Left ventricle myocardium superior (tissue), 1 donor: ENCODE measurements at regions not wholly inside any gene's neighbourhood (a gene's known extent, or its start where the extent isn't known, plus 50 kb on each side); places are given as distances from the start of the nearest gene placed in this dataset.

Source experiments
- ATAC-seq: fragments of 200-7000 bp; cut with Tn5 transposase; one replicate; pipeline ENCODE4 v1.9.1; 2020; ENCODE audit warnings: mild to moderate bottlenecking, moderate library complexity
- DNase-seq: peaks from one replicate; pipeline ENCODE4 v3.0.0-alpha.2; 2020
- intact Hi-C: fragments of 100-400 bp; cut with micrococcal nuclease; formaldehyde crosslinking; loops from one replicate; pipeline ENCODE4 v1.11.0; 2022
- donor health status: DM: no; HTN: yes; CAD: no; lungs with severe emphysema.

DNA sequence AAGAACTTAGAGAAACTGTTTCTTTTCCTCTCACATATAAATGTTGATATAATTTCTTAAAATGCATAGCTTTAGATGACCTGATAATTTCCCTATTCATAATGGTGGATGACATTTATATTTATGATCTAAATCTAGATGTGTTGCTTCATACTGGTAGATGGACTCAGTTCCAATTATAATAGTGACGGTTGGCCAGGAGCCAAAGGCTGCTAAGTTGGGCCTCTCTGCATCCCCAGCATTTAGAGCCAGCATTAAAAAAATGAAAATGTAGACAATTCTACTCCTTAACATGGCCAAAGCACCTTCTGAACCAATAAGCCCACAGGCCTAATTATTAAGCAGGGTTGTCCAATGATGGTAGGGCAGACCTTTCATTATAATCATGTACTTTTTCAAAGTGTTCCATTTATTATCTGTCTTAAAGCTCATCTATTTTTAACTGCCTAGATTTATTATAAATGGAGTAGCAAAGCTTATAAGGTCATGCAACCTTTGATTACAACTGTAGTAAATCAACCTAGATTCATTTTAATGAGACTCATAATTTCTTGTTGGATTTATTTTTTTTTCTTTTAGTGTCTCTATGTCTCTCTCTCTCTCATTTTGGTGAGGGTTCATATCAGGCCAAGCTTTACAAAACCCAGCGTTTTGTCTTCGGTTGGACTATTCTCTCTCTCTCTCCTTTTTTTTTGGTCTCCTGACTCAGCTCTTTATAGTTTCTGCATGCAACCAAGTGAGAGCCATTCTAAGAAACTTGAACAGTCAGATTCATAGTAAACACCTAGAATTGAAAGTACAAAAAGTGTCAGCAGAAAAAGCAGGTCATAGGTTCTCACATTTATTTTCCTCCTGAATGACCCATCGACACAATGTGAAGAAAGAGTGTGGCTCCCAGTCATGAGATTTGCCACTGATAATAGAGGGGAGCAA lies 2016.1 kb upstream of the PIK3C3 start:
- ATAC-seq (no peak), DNase-seq (no peak)
- intact Hi-C loops = no loop called here

DNA sequence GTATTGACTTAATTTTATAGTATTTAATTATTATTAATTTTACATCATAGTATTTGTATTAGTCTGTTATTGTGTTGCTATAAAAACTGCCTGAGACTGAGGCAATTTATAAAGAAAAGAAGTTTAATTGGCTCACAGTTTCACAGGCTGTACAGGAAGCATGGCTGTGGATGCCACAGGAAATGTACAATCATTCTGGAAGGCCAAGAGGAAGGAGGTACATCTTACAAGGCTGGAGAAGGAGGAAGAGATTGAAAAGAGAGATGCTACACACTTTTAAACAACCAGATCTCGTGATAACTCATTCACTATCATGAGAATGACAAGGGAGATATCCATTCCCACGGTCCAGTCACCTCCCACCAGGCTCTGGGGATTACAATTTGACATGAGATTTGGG lies 2019.4 kb upstream of the PIK3C3 start:
- DNase-seq (no peak), ATAC-seq (no peak)
- intact Hi-C loops = no loop called here

DNA sequence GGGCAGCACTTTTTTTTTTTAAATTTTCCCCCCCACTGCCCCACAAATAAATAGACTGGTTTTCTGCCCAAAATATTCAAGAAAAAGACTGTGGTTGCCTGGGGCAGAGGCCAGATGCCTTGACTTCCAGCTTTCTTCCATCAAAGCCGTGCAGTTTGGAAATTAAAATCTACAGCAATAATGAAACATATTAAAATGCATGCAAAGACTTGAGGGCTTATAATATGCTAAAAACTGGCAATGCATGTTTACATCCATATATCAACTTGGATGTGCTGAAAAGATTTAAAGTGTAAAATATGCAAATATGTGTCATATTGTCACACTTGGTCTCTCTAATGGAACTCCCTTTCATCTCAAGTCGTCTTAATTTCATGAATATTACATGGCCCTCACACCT lies 2036.2 kb upstream of the PIK3C3 start:
- intact Hi-C loops = no loop called here
- DNase-seq (no peak), ATAC-seq (no peak)

DNA sequence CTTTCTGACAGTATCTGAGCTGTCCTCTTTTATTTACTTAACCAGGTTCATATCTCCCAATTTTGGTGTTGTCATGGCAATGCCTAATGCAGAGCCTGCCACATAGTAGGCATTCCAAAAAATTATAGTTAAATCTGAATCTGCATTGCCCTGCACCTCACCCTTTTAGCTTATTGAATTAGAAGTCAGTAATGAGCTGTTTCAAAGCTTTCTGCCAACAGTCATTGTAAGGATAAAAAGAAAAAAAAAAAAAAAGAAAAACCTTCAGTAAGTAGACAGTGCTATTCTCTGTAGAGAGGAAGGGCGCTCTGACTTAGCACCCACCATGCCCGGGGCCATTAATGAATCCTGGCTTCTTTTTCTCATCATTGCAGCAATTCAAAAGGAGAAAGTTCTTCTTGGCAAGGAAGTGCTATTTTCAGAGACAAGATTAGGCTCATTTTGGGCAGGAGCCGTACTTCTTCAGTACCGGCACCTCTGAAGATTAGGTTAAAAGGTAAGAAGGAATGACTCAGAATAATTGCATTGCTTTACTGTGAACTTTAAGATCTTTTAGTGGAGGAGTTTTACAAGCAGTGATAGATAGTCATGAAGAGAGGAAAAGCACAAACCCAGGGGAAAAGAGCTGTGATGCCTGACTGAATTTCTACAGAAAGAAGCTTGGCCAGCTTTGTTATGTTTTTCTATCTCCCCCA lies 2041.2 kb upstream of the PIK3C3 start:
- ATAC-seq (no peak), DNase-seq (no peak)
- intact Hi-C loops = no loop called here

DNA sequence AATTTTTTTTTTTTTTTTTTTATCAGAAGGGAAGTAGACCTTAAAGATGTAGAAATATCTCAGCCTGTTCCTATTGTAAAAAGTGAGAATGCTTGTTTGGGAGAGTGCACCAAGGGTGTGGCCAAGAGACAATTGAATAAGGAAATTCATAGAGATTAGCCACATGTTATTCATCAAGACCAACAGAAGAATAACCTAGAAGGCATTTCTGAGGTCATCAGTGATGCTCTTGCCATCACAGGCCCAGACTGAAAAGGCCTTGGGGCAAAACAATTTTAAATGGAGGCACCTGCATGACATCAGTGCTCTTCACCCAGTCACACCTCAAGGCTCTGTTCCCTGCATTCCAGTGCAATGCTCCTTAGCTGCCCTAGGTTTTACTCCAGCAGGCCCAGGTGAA lies 2043.3 kb upstream of the PIK3C3 start:
- DNase-seq (no peak), ATAC-seq (no peak)
- intact Hi-C loops = no loop called here

DNA sequence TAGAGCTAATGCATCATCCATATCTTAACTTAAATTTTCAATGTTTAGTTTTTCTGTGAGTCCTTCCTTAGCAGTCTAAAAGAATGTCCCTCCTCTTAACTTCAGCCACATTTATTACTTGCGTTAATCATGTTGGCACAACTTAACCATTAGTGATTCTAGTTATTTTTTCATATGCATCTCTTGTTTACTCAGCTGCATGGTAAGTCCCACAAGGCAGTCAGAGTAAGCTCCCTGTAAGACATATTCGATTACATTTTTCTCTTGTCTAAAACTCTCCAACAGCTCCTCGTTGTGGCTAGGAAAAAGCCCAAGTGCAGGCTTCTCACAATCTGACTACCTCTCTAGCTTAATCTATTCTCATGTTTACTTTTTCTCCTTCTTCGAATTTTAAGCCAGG lies 2045.3 kb upstream of the PIK3C3 start:
- DNase-seq = no peak
- ATAC-seq = no peak
- intact Hi-C loops = no loop called here

DNA sequence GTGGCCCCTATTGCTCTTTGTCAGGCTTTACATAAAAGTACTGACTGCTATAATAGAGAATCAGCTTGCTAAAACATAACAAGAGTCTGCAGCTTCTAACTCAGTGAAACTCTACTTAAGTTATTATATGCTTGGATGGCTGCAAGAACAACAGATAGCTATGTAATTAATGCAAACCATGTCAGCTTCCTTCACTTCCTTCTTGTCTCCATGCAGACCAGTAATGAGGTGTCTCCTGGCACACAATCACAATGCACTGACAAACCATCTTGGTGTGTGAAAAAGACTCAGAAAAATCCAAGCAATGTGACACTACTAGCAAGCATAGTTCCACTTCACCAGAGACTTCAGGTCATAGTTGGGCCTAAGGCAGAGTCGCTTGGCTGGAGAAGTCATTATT lies 2068.9 kb upstream of the PIK3C3 start:
- intact Hi-C loops = no loop called here

DNA sequence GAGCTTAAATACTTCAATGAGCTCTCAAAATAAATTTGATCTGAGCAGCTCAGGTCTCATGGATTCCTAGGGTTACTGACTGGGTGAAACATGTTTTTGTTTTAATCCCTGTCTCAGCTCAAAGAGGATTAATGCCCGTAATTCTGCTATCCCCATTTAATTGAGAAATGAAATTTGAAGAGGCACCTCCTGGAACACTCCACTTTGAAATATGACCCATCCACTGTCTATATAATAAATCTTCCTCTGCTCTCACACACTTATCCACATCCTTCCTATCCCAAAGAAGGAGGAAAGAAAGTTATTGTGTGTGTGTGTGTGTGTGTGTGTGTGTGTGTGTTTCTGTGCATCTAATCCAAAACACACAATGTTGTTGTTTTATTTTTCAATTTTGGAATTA lies 2082.4 kb upstream of the PIK3C3 start:
- ATAC-seq (no peak), DNase-seq (no peak)
- intact Hi-C loops = loop anchor here (10.0 kb wide), 1 partner anchor 58 kb away; no protein-coding TSS in a partner anchor

More for the DNA sequence above, 2068.9 kb upstream of the PIK3C3 start:
- DNase-seq (no peak), ATAC-seq (no peak)

DNA sequence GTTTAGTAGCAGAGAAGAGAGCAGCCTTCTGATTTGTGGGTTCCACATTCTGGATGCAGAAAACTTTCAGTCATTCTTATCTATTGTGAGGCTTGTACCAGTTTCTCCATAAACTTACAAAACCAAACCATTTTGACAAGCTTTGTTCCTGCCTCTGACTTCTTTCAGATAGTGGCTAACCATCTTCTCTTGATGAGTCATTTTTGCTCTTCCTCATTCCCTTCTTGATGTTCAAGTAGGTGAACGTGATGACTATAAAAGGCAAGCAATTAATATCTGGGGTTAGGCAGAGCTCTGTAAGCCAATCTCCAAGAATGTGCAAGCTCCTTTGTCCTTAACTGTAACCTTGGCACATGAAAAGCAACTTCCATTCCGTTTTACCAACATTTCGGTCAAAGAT lies 2083.1 kb upstream of the PIK3C3 start:
- intact Hi-C loops = loop anchor here (10.0 kb wide), 1 partner anchor 57 kb away; no protein-coding TSS in a partner anchor
- DNase-seq (no peak), ATAC-seq (no peak)

DNA sequence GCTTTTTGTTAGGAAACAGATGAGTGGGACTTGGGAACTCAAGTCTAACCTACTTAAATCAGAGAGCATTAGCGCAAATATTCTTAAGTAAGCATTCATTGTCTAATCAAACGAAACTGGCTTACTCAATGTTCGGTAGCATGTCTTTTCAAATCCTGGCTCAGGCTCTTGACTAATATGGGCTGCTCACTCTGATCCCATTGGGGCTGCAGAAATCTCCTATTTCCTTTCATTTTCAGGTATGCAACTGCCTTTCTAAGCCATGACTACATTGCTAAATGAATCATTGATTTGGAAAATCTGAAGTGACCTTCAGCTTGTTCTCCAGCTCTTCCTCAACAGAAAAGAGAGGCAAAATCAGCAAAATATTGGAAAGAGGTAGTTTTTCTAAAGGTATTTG lies 2084.4 kb upstream of the PIK3C3 start:
- DNase-seq (no peak), ATAC-seq (no peak)
- intact Hi-C loops = loop anchor here (10.0 kb wide), 1 partner anchor 56 kb away; no protein-coding TSS in a partner anchor

DNA sequence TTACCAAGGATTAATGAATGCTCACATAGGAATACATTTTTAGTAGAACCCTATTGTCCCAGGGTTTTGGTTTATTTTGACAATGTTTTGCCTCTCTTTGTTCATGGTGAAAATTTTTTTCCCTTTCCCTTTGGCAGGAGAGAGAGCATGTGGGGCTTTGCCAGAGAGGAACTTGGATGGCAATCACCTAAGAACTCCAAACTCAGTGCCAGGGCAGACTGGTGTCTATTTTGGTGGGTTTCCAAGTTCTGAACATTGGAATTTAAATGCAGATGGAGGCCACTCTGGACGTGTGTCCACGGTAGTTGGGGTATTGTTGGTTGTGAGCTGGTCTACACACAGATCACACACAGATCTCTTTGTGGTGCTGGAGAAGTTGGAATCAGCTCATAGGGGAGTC lies 2091.1 kb upstream of the PIK3C3 start:
- no peak for DNase-seq

DNA sequence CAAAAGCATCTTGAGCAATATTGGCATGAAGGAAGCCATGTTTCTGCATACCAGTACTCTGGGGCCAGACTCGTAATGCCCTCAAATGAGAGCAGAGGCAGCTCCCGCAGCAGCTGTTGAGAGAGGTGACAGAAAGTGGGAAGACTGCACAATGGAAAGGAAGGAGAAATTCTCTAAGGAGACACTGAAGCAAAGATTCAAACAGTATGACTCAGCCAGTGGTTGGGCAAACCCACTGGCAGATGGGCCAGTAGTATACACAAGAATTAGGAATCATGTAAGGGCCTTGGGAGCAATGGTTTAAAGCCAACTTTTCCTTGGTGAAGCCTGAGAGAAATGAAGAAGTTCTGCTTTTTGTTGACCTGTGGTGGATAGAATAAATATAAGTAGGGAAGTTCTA lies 2092.7 kb upstream of the PIK3C3 start:
- peak; percentile 32 for DNase-seq
- ATAC-seq = peak; percentile 41
- intact Hi-C loops = no loop called here

More for the DNA sequence above, 2091.1 kb upstream of the PIK3C3 start:
- intact Hi-C loops = no loop called here
- no peak for ATAC-seq

DNA sequence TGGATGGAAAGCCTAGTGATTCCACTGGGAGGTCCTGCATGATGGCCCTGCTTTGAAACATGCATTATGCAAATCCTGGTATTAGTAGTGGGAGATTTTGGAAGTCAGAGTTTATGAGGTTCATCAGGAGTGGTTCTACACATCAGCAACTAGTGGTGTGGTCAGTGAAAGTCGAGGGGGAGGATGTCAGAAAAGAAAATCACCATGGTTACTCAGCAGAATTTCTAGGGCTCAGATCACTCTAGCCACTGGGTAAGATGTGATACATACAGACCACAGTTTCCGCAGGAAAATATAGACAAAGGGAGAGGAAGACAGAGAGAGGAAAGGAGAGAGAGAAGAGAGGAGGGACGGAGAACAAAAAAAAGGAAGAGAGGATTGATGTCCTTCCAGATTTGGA lies 2100.7 kb upstream of the PIK3C3 start:
- ATAC-seq (no peak), DNase-seq (no peak)
- intact Hi-C loops = no loop called here

DNA sequence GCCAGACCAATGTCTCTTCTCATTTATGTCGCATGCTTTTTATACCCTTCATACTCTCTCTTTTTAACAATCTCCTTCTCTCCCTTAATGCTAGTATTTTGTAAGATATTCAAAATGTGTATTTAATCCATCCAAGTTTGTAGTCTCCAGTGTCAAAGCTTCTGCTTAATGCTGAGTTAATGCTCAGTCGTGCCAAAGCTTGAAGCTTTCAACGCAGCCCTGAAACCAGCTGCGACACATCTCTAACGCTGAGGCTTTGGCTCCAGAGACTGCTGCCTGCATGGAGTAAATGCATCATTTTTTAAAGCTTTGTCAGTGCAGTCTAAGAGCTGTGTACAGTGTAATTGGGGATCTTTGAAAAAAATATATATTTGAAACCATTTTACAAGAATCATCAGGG lies 2108.8 kb upstream of the PIK3C3 start:
- intact Hi-C loops = no loop called here
- DNase-seq = peak; percentile 67
- ATAC-seq = peak; percentile 95

DNA sequence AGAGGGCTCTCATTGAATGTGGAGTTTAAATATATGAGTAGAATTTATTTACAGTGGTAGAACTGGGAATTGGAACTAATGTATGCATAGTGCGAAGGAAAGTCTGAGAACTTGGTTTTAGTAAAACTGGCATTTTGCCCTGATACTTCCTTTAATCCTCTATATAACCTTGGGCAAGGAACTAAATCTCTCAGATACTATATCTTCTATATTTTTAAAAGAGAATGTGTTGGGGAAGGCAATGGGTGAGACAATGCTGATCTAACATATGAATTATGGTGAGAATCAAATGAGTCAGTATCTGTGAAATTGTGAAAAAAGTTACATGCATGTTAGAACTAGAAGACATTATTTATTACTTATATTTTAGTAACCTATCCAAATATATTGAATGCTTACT lies 2109.4 kb upstream of the PIK3C3 start:
- DNase-seq = no peak
- no peak for ATAC-seq
- intact Hi-C loops = no loop called here

DNA sequence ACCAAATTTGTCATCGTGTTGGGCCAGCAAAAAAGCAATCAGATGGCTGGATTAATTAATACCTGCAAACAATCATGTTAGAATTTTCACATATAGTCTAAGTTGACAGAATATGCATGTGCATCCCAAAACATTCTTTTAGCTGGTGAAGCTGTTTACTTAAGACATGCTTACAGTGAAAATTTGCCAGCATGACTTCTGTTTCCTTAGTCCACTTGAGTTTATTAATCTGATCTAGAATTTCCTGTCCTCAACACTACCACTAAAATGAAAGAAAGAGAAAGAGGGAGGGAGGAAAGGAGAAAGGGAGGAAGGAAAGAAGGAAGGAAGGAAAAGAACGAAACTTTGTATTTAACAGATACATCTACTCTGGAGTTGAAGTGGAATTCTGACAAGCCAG lies 2109.9 kb upstream of the PIK3C3 start:
- ATAC-seq (no peak), DNase-seq (no peak)
- intact Hi-C loops = no loop called here

DNA sequence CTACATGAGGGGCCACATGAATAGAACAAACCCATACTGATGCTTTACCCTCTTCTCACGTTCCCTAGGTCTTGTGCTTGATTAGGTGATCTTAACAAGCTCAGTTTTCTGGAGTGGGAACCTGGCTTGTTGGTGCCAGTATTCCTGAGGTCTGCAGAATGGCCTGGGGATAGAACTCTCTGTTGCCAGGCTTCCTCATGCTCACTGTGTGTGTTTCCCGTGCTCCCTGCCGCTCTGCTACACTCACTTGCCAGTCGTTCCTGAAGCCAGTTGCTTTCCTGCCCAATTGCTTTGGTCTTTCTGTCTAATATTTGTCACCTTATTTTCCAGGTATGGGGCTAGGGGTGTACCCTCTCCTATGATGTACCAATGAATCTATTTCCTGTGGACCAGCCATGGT lies 2111.5 kb upstream of the PIK3C3 start:
- intact Hi-C loops = no loop called here
- DNase-seq = no peak
- ATAC-seq = no peak

DNA sequence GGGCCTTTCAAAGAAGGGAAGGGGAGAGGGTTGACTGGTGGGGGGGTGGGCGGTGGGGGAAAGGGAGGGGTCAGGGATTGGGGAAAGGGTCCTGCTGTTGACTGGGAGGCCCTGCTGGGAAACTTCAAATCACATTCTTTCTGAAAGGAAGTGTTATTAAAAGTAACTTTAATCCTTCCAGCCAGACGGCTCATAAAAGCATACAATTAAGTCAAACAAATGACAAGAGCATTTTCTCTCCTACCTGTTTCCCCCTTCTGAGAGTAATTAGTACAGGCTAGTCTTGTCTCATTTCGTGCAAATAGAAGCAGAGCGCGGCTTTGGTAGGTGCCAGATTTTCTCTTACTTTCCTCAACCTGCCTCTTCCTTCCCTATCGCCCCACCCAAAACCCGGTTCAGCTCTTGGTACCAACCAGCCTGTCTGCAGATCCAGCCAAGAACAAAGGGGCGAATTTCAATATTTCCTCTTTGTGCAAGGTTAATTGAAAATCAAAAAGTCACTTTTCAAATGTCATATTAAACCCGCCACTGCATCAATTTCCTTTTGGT lies 2112.6 kb upstream of the PIK3C3 start:
- DNase-seq (no peak), ATAC-seq (no peak)
- intact Hi-C loops = no loop called here

DNA sequence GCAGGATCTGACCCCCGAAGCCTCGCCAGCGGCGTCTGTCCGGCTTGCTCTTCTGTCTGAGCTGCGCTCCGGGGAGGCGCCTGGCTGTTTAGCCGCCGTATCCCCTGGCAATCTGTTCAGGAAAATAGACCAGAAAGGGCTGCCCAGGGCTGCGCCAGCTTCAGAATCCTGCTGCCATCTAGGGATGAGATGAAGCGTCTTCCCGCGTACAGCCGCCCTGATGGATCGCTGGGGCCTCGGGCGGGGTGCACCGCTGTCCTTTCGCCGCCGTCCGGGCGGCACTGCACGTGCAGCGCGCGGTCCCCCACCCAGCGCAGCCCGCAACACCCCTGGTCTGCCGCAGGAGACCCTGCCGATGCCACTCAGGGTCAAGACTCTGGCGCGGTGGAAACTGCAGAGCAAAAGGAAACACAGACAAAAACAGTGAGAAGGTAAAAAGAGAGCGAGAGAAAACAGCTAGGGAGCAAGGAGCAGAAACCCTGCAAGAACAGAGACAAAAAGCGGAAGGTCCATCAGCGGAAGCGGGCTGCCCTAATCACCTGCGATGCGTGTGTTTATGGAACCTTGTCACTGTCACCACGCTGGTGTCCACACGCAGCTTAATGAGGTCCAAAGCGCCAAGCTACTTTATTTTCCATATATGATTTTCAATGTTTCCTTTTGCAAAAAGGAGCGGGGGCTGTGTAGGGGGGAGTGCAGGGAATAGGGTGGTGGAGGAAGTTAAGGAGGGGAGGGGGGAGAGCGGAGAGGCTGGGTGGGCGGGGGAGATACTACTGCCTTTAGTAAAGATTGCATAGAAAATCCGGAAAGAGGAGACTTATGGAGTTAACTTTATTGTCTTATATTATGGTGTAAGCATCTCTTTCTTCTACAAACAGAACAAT lies 2113.3 kb upstream of the PIK3C3 start:
- intact Hi-C loops = no loop called here
- ATAC-seq (peak; percentile 61), DNase-seq (peak; percentile 50)
